ENCODE measurements at regions not wholly inside any gene's neighbourhood (a gene's known extent, or its start where the extent isn't known, plus 50 kb on each side); places are given as distances from the start of the nearest gene placed in this dataset.

DNA sequence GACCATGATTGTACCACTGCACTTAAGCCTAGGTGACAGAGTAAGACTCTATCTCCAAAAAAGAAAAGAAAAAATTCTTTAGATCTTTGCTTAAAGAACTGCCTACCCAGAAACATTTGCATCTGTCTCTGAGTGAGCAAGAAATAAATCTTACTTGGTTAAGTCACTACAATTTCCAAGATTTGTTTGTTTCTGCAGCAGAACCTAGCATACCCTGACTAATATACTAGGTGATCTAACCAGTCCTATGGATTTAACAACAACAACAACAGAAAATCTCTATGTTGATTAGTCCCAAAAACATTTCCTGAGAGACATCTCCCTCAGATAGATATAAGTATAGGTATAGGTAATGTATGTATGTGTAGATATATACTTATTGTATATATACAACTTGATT lies 549.3 kb upstream of the PSMD7 start:
- Mint-ChIP-seq H3K9me3 (no peaks in the 10 kb centered on the region), H3K4me1 (no peaks in the 10 kb centered on the region), H3K4me3 (no peak overlapping the region), H3K27me3 (no peaks in the 10 kb centered on the region), H3K27ac (no peak overlapping the region), H3K36me3 (no peaks in the 10 kb centered on the region)
- POLR2A ChIA-PET = no interaction called here
- ATAC-seq (ENCODE audit: low read depth) = no peak
- DNase-seq = no peak

DNA sequence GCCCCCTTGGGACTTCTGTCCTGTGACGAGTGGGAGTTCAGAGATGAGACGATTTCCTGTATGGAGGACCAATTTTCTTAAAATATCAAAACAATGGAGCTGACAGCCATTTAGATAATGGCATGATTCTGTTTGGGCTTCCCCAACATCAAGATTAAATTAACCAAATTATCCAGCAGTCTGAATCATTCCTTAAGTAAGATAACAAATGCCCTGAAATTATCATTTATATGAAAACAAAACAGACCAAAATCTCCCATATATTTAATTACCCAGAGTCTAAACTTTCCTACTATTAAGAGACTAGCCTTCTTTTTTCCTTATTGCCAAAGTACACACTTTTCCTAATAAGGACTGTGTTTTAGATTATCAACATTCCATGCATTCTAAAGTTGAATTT lies 550.1 kb upstream of the PSMD7 start:
- Mint-ChIP-seq H3K4me3 (no peak overlapping the region), H3K27ac (no peak overlapping the region), H3K9me3 (no peaks in the 10 kb centered on the region), H3K4me1 (no peaks in the 10 kb centered on the region), H3K27me3 (no peaks in the 10 kb centered on the region), H3K36me3 (no peaks in the 10 kb centered on the region)
- POLR2A ChIA-PET = no interaction called here
- ATAC-seq (ENCODE audit: low read depth) (no peak), DNase-seq (no peak)

DNA sequence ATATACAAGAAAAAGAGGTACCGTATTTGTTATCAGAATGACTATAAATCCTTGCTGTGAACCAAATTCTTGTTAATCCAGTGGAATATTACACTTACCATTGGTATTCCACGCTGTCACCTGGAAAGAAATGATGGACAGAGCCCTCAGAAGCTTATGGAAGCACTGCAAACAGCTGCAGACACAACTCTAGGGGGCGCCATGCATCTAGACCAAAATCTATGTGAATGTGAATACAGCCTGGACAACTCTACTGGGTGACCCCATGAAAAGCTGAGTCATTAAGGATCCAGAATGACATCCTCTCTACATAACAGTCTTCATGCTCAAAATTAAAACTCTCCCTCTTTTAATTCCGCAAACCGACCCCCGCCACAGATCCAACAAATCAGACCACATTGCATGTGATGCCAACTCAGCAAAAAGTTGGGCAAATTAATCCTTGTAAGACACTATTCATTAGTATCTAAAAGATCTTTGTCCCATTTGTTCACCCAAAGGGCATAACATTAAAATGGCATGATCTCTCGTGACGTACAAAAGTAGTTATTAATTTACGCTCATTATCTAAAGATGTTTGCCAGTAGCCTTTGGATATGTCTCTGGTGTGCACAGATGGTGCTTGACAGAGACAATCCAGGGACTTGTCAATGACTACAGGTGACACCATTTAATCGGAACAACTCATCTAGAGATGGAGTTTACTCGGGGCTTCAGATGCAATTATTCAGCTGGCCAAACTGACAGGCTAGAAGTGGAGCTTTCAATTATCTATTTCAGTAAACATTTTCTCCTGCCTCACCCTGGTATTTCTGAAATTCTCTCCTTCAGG lies 552.7 kb upstream of the PSMD7 start:
- no peaks in the 10 kb centered on the region for H3K27me3 Mint-ChIP-seq
- no peak overlapping the region for H3K27ac Mint-ChIP-seq
- no peaks in the 10 kb centered on the region for H3K4me1 Mint-ChIP-seq
- no peak for DNase-seq
- H3K9me3 Mint-ChIP-seq = no peaks in the 10 kb centered on the region
- no peak overlapping the region for H3K4me3 Mint-ChIP-seq
- POLR2A ChIA-PET = no interaction called here
- ATAC-seq (ENCODE audit: low read depth) = no peak
- no peaks in the 10 kb centered on the region for H3K36me3 Mint-ChIP-seq

DNA sequence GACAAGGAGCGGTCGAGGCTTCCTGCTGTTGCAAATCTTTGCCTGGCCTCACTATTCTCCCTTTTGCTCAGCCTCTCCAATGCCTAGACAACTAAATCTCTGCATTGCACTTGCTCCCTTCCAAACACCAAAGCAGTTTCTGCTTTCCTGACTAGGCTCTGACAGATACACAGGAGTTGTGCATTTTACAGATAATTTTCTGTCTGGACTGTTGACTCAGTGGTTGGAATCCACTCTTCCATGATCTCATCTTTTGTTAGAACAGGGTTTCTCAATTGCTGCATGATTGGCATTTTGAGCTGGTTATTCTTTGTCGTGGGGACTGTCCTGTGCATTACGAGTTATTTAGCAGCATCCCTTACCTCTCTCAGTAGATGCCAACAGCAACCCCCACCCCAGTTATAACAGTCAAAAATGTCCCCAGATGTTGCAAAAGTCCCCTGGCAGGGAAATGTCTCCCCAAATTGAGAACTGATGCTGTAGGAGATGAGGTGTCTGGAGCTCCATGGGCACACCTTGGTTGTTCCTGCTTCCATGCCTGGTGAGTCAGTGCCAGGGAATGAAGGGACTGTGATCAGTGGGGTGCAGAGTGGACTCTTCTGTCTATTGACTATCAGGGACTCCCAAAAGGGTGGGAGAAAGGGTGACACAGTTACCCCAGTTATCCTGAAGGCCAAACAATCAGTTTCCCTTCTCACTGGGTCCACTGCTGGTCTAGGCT lies 557.4 kb upstream of the PSMD7 start:
- POLR2A ChIA-PET = no interaction called here
- Mint-ChIP-seq H3K27ac (no peak overlapping the region), H3K4me1 (no peaks in the 10 kb centered on the region), H3K9me3 (no peaks in the 10 kb centered on the region), H3K36me3 (no peaks in the 10 kb centered on the region), H3K27me3 (no peaks in the 10 kb centered on the region), H3K4me3 (no peak overlapping the region)
- DNase-seq (no peak), ATAC-seq (ENCODE audit: low read depth) (no peak)

DNA sequence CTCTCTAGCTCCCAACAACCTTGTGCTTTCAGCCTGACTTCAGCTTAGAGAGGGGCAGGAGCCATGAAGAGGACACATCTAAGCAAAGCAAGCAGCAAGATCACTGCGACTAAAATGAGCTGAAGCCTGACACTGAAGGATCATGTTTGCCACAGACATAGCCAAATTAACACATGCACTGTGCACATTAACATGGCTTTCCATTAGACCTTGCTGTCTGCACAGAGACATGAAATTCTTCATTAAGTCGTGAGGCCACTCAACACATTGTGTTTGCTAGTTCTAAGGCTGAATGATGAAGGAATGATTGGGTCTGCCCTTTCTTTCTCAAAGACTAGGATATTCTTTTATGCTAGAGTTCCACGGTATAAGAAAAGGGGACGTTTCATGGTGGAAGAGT lies 558.3 kb upstream of the PSMD7 start:
- Mint-ChIP-seq H3K4me3 (no peak overlapping the region), H3K4me1 (no peaks in the 10 kb centered on the region), H3K27me3 (no peaks in the 10 kb centered on the region), H3K9me3 (no peaks in the 10 kb centered on the region), H3K36me3 (no peaks in the 10 kb centered on the region), H3K27ac (no peak overlapping the region)
- DNase-seq = no peak
- POLR2A ChIA-PET = no interaction called here
- ATAC-seq (ENCODE audit: low read depth) = no peak

DNA sequence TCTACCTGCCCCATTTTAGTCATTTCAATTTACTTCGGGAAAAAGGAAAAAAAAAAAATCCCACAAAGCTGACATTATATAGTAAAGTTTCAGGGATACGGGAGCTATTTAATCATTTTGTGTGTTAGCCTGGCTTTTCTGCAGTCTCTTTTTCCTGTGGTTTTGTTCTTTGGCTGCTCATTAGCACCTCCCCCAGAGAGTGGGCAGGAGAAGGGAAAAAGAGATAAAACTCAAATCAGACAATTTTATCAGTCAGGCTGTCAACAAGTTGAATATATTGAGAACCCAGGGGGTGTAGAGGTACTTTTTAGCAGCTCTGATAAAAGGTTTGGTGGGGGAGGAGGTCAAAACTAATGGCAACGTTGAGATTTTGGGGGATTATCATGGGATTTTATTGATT lies 559.0 kb upstream of the PSMD7 start:
- Mint-ChIP-seq H3K36me3 (no peaks in the 10 kb centered on the region), H3K4me1 (no peaks in the 10 kb centered on the region)

DNA sequence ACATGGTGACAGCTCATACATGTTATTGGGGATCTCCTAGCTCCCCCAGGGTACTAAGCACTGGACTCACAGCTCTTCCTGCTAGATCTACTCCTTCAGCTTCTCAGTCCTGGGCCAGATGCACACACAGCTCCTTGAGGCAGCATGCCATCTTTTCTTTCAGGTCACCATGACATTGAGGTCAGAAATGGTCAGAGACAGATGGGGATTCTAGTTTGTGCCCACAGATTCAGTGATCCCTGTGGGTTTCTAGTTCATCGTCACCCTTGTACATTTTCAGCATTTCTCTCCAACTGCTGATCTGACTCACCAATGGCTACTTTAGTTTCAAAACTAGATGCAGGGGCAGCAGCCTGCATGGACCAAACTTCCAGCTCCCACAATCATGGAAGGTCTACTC lies 560.7 kb upstream of the PSMD7 start:
- Mint-ChIP-seq H3K36me3 (no peaks in the 10 kb centered on the region), H3K4me3 (no peak overlapping the region), H3K27ac (no peak overlapping the region), H3K4me1 (no peaks in the 10 kb centered on the region), H3K27me3 (no peaks in the 10 kb centered on the region), H3K9me3 (no peaks in the 10 kb centered on the region)
- DNase-seq (no peak), ATAC-seq (ENCODE audit: low read depth) (no peak)
- POLR2A ChIA-PET = no interaction called here

More for the DNA sequence above, 559.0 kb upstream of the PSMD7 start:
- Mint-ChIP-seq H3K27me3 (no peaks in the 10 kb centered on the region), H3K27ac (peak overlapping the region; percentile 58), H3K4me3 (no peak overlapping the region), H3K9me3 (no peaks in the 10 kb centered on the region)
- DNase-seq (no peak), ATAC-seq (ENCODE audit: low read depth) (no peak)
- POLR2A ChIA-PET = no interaction called here

DNA sequence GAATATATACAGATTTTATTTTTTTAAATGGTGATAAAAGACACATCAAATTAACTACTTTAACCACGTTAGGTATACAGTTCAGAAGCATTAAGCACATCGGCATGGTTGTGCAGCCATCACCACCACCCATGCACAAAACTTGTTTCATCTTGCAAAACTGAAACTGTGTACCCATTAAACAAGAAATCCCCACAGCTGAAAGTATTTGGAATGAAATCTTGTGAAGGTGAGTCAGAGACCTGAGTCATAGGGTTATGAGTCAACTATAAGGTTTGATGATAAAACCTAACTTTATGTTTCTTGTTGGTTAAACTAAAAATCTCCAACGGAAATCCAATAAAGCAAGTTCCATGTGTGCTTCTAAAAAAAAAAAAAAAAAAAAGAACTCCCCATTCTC lies 561.6 kb upstream of the PSMD7 start:
- Mint-ChIP-seq H3K4me3 (no peak overlapping the region), H3K36me3 (no peaks in the 10 kb centered on the region), H3K4me1 (no peaks in the 10 kb centered on the region), H3K27me3 (no peaks in the 10 kb centered on the region), H3K27ac (no peak overlapping the region), H3K9me3 (no peaks in the 10 kb centered on the region)
- DNase-seq (no peak), ATAC-seq (ENCODE audit: low read depth) (no peak)
- POLR2A ChIA-PET = no interaction called here

DNA sequence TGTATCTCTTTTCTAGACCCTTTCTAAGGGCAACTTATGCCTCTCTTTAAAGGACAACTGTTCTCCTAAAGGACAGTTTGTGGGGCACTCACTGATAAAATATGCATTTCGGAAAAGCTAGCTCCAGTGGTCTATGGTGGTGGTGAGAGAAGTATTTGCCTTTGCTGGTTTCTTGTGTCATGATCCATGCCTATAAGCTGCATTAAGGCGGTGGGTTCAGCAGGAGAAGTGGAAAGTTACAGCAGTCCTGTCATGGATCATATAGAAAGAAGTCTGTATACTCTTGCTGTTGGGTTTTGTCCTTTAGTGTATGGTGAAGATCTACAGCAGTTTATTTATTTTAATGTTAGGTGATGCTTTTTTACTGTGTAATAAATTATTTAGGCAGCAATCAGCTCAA lies 563.9 kb upstream of the PSMD7 start:
- no peaks in the 10 kb centered on the region for H3K27me3 Mint-ChIP-seq
- no peaks in the 10 kb centered on the region for H3K4me1 Mint-ChIP-seq
- peaks cover 2% of the 10 kb centered on the region for H3K9me3 Mint-ChIP-seq
- H3K36me3 Mint-ChIP-seq = no peaks in the 10 kb centered on the region
- DNase-seq (no peak), ATAC-seq (ENCODE audit: low read depth) (no peak)
- no peak overlapping the region for H3K27ac Mint-ChIP-seq
- POLR2A ChIA-PET = no interaction called here
- no peak overlapping the region for H3K4me3 Mint-ChIP-seq

DNA sequence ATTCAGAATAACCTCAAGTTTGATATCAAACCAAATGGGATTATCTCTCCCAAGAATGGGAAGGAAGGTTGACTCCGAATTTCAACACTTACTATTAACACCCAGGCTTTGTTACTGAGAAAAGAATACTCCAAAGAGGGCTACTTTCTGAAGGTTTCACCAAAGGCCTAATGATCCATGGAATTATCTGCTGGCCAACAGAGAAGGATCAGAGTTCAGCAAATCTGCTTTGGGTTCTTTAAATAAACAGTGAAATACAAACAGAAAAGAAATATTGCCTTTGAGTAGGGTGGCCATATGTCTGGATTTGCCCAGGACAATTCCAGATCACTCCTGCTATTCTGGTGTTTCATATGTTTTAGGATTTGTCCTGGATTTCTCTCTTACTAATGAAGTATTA lies 564.5 kb upstream of the PSMD7 start:
- no peak for DNase-seq
- POLR2A ChIA-PET = no interaction called here
- H3K4me1 Mint-ChIP-seq = no peaks in the 10 kb centered on the region

DNA sequence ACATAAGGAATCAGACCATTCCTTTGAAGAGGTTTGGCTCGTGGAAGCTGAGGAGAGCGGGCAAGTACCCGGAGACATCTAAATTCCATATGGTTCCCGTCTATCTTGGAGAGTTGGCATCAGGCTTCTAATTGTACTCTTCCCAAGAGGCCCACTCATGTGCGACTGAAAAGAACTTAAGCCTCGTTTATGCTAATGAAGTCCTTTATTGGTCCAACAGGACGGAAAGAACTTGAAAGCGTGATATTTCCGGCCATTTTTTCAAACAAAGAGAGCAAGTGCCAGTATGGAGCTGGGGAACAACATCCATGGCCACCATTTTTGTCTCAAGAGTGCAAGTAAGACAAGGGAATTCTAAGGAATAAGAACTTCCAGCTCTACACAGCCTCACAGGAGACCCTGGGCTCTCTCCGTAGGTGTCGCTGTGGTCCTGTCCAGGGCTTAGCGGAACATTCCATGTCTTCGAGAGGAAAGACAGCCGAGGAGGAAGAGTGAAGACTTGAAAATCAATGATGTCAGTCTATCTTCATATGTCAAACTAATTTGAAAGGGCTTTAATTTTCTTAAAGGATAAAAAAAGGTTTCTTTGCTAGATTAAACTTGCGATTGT lies 566.0 kb upstream of the PSMD7 start:
- H3K27me3 Mint-ChIP-seq = no peaks in the 10 kb centered on the region
- H3K36me3 Mint-ChIP-seq = no peaks in the 10 kb centered on the region
- no peak overlapping the region for H3K4me3 Mint-ChIP-seq
- POLR2A ChIA-PET = no interaction called here
- no peaks in the 10 kb centered on the region for H3K4me1 Mint-ChIP-seq
- no peak overlapping the region for H3K27ac Mint-ChIP-seq
- peaks cover 2% of the 10 kb centered on the region for H3K9me3 Mint-ChIP-seq
- no peak for ATAC-seq (ENCODE audit: low read depth)
- no peak for DNase-seq

More for the DNA sequence above, 564.5 kb upstream of the PSMD7 start:
- Mint-ChIP-seq H3K9me3 (peaks cover 2% of the 10 kb centered on the region), H3K27ac (no peak overlapping the region), H3K36me3 (no peaks in the 10 kb centered on the region), H3K4me3 (no peak overlapping the region), H3K27me3 (no peaks in the 10 kb centered on the region)
- ATAC-seq (ENCODE audit: low read depth) = no peak

DNA sequence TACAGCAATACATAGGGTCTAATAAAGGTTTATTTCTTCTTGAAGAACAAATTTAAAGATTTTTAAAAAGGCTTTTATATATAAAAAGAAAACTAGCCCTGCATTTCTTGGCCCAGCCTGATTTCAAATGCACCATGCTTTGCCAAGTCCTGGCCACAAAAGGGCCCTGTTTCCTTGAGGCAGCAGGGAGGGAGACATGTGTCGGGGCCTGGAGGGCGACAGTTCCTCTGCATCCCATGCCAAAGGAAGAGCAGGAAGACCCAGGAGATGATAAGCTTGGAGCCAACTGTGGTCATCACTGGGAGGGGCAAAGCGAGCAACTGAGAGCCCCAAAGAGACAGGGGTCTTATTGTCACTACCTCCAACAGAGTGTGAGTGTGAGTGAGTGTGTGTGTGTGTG lies 571.5 kb upstream of the PSMD7 start:
- POLR2A ChIA-PET = no interaction called here
- no peaks in the 10 kb centered on the region for H3K27me3 Mint-ChIP-seq
- no peak overlapping the region for H3K27ac Mint-ChIP-seq
- peaks cover 2% of the 10 kb centered on the region for H3K9me3 Mint-ChIP-seq
- ATAC-seq (ENCODE audit: low read depth) = no peak
- no peak overlapping the region for H3K4me3 Mint-ChIP-seq
- DNase-seq = no peak
- no peaks in the 10 kb centered on the region for H3K4me1 Mint-ChIP-seq
- no peaks in the 10 kb centered on the region for H3K36me3 Mint-ChIP-seq

DNA sequence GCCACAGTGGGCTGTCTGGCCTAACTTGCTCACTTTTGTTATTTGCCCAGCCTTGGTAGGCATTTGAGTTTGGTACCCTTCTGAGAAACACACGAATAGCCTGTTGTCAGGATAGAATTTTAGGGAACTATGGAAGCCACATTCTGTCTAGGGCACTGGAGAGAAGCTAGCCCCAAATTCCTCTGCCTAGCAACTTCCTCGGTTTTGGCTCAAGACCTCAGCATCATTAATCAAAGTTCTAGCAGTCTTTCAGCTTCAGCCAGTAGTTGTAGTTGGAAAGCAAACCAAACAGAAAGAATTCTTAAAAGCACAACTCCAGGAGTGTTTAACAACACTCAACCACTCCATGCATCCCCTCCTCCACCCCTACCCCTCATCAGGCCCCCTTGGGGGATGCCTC lies 572.1 kb upstream of the PSMD7 start:
- no peaks in the 10 kb centered on the region for H3K27me3 Mint-ChIP-seq
- H3K9me3 Mint-ChIP-seq = peaks cover 2% of the 10 kb centered on the region
- no peak overlapping the region for H3K4me3 Mint-ChIP-seq
- H3K4me1 Mint-ChIP-seq = no peaks in the 10 kb centered on the region
- H3K36me3 Mint-ChIP-seq = no peaks in the 10 kb centered on the region
- H3K27ac Mint-ChIP-seq = no peak overlapping the region
- DNase-seq (no peak), ATAC-seq (ENCODE audit: low read depth) (no peak)
- POLR2A ChIA-PET = no interaction called here

Data from activated naive CD8-positive, alpha-beta T cell treated with anti-CD3 and anti-CD28 coated beads, Interleukin-2, amount 10 ng/mL, durations not matched to agents 7 days and 5 days (primary cell).